Right lobe of liver (tissue), 4 donors: ENCODE measurements at regions not wholly inside any gene's neighbourhood (a gene's known extent, or its start where the extent isn't known, plus 50 kb on each side); places are given as distances from the start of the nearest gene placed in this dataset.

Source experiments
- CTCF ChIP-seq, 4 donors: fragments of 200-600 bp in 3 of 4; fragments of 450-650 bp in 1 of 4; IDR thresholded peaks; one replicate each; pipeline versions ENCODE4 v1.5.1 to v1.8.0; 2016 to 2022; ENCODE audit warnings: antibody characterized with exemption in 4 of 4, mild to moderate bottlenecking in 2 of 4
- POLR2A ChIP-seq: fragments of 450-650 bp; IDR thresholded peaks from one replicate; pipeline ENCODE4 v1.6.1; 2017; ENCODE audit warnings: antibody characterized with exemption, mild to moderate bottlenecking
- donor health status: DM: no; HTN: no; CAD: no.
- donor health status: DM: no; HTN: no; CAD: no.
- donor health status: DM: no; HTN: yes; CAD: no.

- TF ChIP-seq CTCF (IDR thresholded peaks at IDR 0.05): no peak
- no peak for TF ChIP-seq POLR2A
Observed at GRCh38 chr5:3373391-3373790, 222.2 kb upstream of the IRX1 start.
